Fibroblast of the aortic adventitia (primary cell): ENCODE measurements at regions not wholly inside any gene's neighbourhood (a gene's known extent, or its start where the extent isn't known, plus 50 kb on each side); places are given as distances from the start of the nearest gene placed in this dataset.

Experiments
- DNase-seq: peaks from one replicate; pipeline ENCODE4 v3.0.0-alpha.2; 2010; ENCODE audit warnings: low read depth
- H3K4me3 ChIP-seq: 2 replicates; pipeline ENCODE4 v1.5.1; 2011; ENCODE audit warnings: low read depth, mild to moderate bottlenecking, control low read depth, low read length, moderate library complexity
- TF ChIP-seq, protein P1 (sequence below): IDR thresholded peaks from 2 replicates; pipeline ENCODE4 v1.5.1; 2011; ENCODE audit warnings: mild to moderate bottlenecking, low read length, control low read depth, inconsistent platforms; ENCODE audit not compliant: insufficient read depth

DNA sequence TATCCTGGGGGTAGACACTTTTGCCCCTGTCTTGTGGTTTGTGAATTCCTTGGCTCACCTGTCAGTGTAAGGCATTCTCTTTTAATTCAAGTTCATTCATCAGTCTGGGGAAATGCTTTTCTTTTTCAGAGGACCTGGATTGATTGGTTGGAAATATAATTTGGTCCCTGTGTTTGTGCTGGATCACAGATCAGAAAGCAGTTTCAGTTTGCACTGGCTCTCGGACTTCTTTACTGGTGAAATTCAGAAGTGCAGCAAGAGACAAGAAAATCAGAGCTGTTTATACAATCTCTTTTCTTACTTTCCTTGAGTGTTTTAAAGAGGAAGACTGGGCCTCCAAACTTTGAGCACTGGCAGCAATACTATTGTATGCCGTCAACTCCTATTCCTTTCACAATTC is 161.8 kb upstream of the KCNJ16 start:
- peak; percentile 58 for DNase-seq
- peak overlapping the region; percentile 4 for H3K4me3 ChIP-seq
- TF ChIP-seq, protein P1, sequence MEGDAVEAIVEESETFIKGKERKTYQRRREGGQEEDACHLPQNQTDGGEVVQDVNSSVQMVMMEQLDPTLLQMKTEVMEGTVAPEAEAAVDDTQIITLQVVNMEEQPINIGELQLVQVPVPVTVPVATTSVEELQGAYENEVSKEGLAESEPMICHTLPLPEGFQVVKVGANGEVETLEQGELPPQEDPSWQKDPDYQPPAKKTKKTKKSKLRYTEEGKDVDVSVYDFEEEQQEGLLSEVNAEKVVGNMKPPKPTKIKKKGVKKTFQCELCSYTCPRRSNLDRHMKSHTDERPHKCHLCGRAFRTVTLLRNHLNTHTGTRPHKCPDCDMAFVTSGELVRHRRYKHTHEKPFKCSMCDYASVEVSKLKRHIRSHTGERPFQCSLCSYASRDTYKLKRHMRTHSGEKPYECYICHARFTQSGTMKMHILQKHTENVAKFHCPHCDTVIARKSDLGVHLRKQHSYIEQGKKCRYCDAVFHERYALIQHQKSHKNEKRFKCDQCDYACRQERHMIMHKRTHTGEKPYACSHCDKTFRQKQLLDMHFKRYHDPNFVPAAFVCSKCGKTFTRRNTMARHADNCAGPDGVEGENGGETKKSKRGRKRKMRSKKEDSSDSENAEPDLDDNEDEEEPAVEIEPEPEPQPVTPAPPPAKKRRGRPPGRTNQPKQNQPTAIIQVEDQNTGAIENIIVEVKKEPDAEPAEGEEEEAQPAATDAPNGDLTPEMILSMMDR = peak; percentile 50

DNA sequence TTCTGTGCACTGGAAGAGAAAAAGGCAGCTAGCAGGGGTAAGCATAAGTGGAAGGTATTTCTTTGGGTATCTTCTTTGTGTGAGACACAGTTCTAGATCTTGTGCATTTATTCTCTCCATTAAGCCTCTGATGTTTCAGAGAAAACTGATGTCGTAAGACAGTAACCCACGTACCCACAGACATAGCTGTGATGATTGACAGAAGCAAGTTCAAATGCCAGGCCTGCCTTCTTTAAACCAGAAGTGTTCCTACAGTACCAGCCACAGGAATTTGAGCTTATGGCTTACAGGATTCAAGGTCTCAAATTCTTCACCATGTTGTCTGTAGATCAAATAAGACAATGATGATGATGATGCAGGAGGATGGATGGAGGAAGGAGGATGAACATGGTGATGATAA is 161.4 kb upstream of the KCNJ16 start:
- TF ChIP-seq, protein P1 = no peak
- DNase-seq = no peak

DNA sequence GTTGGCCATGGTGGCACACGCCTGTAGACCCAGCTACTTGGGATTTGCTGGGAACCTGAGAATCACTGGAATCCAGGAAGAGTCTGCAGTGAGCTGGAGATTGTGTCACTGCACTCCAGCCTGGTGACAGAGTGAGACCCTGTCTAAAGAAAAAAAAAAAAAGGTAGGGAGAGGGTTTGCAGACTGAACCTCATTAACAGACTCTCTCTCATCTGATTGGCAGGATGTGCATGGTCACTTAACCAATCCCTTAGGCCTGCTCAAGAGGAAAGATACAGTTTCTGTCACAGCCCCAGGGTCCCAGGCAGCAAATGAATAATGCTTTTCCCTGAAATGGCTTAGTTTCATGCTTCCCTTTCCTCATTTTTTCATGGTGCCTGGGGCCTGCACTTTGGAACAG is 160.5 kb upstream of the KCNJ16 start:
- no peak for DNase-seq
- no peak overlapping the region for H3K4me3 ChIP-seq
- TF ChIP-seq, protein P1 = no peak

More for the DNA sequence above, 161.4 kb upstream of the KCNJ16 start:
- H3K4me3 ChIP-seq = peak overlapping the region; percentile 4

DNA sequence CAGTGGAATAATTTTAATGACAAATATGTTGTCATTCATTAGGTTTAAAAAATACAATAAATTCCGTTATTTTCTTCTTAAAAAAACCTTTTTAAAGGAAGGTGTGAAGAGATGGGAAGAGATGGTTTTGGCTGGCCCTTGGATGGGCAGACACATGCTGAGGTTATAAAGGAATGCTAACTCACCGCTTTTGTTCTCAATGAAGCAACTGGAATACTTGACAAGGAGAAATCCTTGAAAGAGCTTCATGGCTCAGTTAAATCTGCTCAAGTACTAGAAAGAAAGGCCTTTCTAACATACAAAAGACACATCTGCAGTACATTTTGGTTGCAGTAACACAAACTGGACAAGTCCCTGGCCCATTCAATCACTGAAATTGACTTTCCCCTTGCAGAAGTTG is 158.3 kb upstream of the KCNJ16 start:
- DNase-seq = no peak
- TF ChIP-seq, protein P1 = no peak
- H3K4me3 ChIP-seq = no peak overlapping the region

DNA sequence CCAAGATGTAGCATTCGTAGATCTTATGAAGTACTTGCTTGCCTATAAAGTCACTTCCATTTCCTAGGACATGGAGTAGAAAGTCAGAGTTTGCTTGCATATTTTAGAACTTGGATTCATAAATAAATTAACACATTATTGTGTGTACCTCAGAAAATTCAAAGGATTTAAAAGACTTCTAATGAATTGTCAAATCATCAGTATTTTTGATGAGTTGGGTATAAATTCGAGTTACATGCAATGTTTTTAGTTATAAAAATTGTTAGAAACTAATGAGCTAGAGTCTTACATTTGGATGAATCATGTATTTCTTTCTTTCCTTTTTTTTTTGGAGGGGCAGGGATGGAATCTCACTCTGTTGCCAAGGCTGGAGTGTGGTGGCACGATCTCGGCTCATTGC is 156.9 kb upstream of the KCNJ16 start:
- no peak for DNase-seq
- TF ChIP-seq, protein P1 = no peak
- H3K4me3 ChIP-seq = no peak overlapping the region

DNA sequence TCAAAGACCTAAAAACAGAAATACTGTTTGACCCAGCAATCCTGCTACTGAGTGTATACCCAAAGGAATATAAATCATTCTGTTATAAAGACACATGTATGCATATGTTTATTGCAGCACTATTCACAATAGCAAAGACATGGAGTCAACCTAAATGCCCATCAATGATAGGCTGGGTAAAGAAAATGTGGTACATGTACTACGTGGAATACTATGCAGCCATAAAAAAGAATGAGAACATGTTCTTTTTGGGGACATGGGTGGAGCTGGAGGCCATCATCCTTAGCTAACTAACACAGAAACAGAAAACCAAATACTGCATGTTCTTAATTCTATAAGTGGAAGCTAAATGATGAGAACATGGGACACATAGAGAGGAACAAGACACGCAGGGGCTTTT is 155.2 kb upstream of the KCNJ16 start:
- TF ChIP-seq, protein P1 = no peak
- DNase-seq = no peak
- no peak overlapping the region for H3K4me3 ChIP-seq

DNA sequence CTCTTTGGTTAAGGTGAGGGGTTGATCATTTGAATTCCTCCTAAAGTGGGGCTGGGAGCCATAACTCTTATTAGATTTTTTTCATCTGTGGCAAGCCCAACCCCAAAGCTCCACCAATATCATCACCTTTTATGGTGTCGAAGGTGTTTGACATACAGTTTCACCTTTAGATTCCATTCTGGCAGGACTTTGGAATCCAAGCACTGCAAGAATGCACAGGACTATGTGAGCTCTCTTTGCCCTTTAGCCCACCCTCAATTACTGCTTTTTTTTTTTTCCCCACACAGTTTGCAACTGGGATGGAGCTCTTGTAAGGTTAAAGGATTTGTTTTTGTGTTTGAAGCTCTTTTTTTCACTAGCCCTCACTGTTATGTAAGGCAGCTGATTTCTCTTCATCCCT is 154.0 kb upstream of the KCNJ16 start:
- H3K4me3 ChIP-seq = no peak overlapping the region
- TF ChIP-seq, protein P1 = no peak
- DNase-seq = no peak
